ENCODE measurements at regions not wholly inside any gene's neighbourhood (a gene's known extent, or its start where the extent isn't known, plus 50 kb on each side); places are given as distances from the start of the nearest gene placed in this dataset.

DNA sequence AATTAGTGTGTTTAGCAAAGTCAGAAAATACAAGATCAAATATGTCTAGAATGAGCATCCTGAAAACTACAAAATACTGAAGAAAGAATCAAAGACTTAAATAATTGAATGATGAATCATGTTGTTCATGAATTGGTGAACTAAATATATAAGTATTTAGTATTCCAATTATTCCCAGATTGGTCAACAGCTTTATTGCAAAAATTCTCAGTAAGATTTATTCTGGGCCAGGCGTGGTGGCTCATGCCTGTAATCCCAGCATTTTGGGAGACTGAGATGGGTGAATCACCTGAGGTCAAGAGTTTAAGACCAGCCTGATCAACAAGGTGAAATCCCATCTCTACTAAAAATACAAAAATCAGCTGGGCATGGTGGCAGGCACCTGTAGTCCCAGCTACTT, 250.0 kb upstream of the NECTIN3 start:
- TF ChIP-seq, protein P1, sequence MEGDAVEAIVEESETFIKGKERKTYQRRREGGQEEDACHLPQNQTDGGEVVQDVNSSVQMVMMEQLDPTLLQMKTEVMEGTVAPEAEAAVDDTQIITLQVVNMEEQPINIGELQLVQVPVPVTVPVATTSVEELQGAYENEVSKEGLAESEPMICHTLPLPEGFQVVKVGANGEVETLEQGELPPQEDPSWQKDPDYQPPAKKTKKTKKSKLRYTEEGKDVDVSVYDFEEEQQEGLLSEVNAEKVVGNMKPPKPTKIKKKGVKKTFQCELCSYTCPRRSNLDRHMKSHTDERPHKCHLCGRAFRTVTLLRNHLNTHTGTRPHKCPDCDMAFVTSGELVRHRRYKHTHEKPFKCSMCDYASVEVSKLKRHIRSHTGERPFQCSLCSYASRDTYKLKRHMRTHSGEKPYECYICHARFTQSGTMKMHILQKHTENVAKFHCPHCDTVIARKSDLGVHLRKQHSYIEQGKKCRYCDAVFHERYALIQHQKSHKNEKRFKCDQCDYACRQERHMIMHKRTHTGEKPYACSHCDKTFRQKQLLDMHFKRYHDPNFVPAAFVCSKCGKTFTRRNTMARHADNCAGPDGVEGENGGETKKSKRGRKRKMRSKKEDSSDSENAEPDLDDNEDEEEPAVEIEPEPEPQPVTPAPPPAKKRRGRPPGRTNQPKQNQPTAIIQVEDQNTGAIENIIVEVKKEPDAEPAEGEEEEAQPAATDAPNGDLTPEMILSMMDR (IDR thresholded peaks at IDR 0.05; ENCODE audit: insufficient read depth, low read length, poor library complexity, severe bottlenecking) = no peak
- Histone ChIP-seq H3K36me3 (ENCODE audit: control insufficient read depth, insufficient read depth, low read length) (no peaks in the 10 kb centered on the region), H3K27me3 (ENCODE audit: control insufficient read depth, insufficient read depth, low read length) (no peaks in the 10 kb centered on the region), H3K4me3 (ENCODE audit: low read depth, low read length) (no peak overlapping the region)
- DNase-seq (ENCODE audit: low read depth) = no peak

DNA sequence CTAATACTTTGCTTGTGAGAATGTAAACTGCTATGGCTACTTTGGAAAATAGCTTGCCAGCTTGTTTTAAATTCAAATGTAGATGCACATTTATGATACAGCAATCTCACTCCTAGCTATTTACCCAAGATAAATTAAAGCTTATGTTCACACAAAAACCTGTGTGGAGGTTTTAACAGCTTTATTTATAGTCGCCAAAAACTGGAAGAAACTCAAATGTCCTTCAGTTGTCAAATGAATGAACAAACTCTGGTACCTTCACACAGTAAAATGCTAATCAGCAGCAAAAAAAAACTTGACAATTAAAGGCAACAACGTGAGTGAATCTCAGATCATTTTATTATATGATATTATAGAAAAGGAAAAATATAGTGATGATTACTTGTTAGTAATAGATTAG, 248.6 kb upstream of the NECTIN3 start:
- Histone ChIP-seq H3K27me3 (ENCODE audit: control insufficient read depth, insufficient read depth, low read length) (no peaks in the 10 kb centered on the region), H3K36me3 (ENCODE audit: control insufficient read depth, insufficient read depth, low read length) (no peaks in the 10 kb centered on the region), H3K4me3 (ENCODE audit: low read depth, low read length) (no peak overlapping the region)
- DNase-seq (ENCODE audit: low read depth) = no peak
- TF ChIP-seq, protein P1 (IDR thresholded peaks at IDR 0.05; ENCODE audit: insufficient read depth, low read length, poor library complexity, severe bottlenecking) = no peak

DNA sequence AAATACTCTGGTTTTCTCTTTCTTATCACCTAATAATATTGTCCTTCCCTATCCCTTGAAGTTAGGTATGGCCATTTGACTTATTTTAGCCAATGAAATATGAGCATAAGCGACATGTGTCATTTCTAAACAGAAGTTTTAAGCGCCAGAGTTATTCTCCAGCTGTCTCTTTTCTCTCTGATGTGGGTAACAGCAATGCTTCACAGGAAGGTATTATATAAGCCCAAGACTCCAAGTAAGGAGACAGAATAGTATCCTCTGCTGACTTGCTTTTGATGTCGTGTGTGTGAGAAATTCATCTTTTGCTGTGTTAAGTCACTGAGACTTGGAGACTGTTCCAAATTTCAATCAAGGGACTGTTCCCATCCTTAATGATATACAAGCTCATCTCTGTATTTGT, 224.6 kb upstream of the NECTIN3 start:
- TF ChIP-seq, protein P1 (IDR thresholded peaks at IDR 0.05; ENCODE audit: insufficient read depth, low read length, poor library complexity, severe bottlenecking) = no peak
- DNase-seq (ENCODE audit: low read depth) = no peak

DNA sequence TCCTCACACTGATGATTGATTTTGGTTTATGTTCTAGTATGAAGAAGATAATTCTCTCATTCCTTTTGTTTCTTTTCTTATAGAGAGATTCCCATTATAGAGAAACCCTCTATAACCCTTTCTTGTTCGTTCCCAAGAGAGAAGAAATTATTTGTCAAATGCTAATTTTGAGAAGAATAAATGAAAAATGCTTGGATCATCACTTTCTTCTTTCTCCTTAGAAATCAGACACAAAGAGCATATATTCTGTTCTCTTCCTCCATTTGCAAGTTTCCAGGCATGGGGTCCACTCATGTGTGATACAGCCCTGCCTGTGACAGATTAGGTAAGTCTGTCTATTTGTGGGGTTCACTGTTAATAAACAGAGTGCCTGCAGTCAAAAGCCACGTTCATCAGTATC, 222.6 kb upstream of the NECTIN3 start:
- DNase-seq (ENCODE audit: low read depth) = no peak
- Histone ChIP-seq H3K4me3 (ENCODE audit: low read depth, low read length) (no peak overlapping the region), H3K27me3 (ENCODE audit: control insufficient read depth, insufficient read depth, low read length) (no peaks in the 10 kb centered on the region), H3K36me3 (ENCODE audit: control insufficient read depth, insufficient read depth, low read length) (no peaks in the 10 kb centered on the region)
- TF ChIP-seq, protein P1 (IDR thresholded peaks at IDR 0.05; ENCODE audit: insufficient read depth, low read length, poor library complexity, severe bottlenecking) = no peak

More for the DNA sequence above, 224.6 kb upstream of the NECTIN3 start:
- Histone ChIP-seq H3K27me3 (ENCODE audit: control insufficient read depth, insufficient read depth, low read length) (no peaks in the 10 kb centered on the region), H3K4me3 (ENCODE audit: low read depth, low read length) (no peak overlapping the region), H3K36me3 (ENCODE audit: control insufficient read depth, insufficient read depth, low read length) (no peaks in the 10 kb centered on the region)

DNA sequence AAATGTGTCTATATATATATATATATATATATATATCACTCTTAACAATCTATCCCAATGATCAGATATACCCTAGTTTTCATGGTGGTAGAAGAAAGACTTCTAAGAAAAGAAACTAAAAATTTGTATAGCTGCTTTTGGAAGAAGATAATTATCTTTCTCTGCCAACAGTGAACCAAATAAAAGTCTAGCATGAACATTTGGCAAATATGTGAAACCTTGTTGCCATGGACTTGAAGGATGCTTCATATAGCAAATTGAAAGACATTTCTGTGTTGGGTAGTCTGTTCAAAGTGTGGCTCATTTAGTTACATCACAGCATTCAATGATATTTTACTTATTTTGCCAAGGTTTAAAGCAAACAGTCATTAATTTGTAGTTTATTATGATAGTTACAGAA, 219.9 kb upstream of the NECTIN3 start:
- Histone ChIP-seq H3K4me3 (ENCODE audit: low read depth, low read length) (no peak overlapping the region), H3K36me3 (ENCODE audit: control insufficient read depth, insufficient read depth, low read length) (no peaks in the 10 kb centered on the region), H3K27me3 (ENCODE audit: control insufficient read depth, insufficient read depth, low read length) (no peaks in the 10 kb centered on the region)
- TF ChIP-seq, protein P1 (IDR thresholded peaks at IDR 0.05; ENCODE audit: insufficient read depth, low read length, poor library complexity, severe bottlenecking) = no peak
- DNase-seq (ENCODE audit: low read depth) = no peak

DNA sequence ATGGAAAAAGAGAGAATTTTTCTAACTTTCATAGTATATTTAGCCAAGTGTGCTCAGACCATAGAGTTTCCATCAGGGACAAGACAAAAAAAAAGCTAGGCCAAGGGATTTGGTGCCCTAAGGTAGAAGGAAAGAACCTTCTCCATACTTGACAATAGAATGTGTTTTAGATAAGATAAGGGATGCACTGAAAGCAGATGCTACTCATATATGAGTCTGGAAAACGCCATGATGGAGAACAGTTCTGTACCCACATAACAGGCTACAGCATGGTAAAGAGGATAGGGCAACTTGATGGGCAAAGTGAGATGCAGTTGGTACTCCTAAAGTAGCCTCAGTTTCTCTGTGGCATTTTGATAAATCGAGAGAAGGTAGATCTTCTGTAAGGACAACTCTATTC, 216.4 kb upstream of the NECTIN3 start:
- DNase-seq (ENCODE audit: low read depth) = no peak
- Histone ChIP-seq H3K4me3 (ENCODE audit: low read depth, low read length) (no peak overlapping the region), H3K36me3 (ENCODE audit: control insufficient read depth, insufficient read depth, low read length) (no peaks in the 10 kb centered on the region), H3K27me3 (ENCODE audit: control insufficient read depth, insufficient read depth, low read length) (no peaks in the 10 kb centered on the region)
- TF ChIP-seq, protein P1 (IDR thresholded peaks at IDR 0.05; ENCODE audit: insufficient read depth, low read length, poor library complexity, severe bottlenecking) = no peak

All from kidney epithelial cell (primary cell).